ENCODE measurements at regions not wholly inside any gene's neighbourhood (a gene's known extent, or its start where the extent isn't known, plus 50 kb on each side); places are given as distances from the start of the nearest gene placed in this dataset.
"Not testable (repeated sequence)": the region's sequence is repeated elsewhere in the genome, so short reads cannot be mapped to it uniquely, and the experiment has no call there.

GRCh38 chrX:122248681-122249080 is 935.4 kb upstream of the GRIA3 start:
- FAIRE-seq (no peak), DNase-seq (ENCODE audit: insufficient read length, low spot score) (no peak)

GRCh38 chrX:122252454-122252853 is 931.6 kb upstream of the GRIA3 start:
- no peak for FAIRE-seq

GRCh38 chrX:122268353-122268752 is 915.7 kb upstream of the GRIA3 start:
- FAIRE-seq (no peak), DNase-seq (ENCODE audit: insufficient read length, low spot score) (no peak)

More at GRCh38 chrX:122252454-122252853, 931.6 kb upstream of the GRIA3 start:
- DNase-seq (ENCODE audit: insufficient read length, low spot score): no peak

- FAIRE-seq (no peak), DNase-seq (ENCODE audit: insufficient read length, low spot score) (no peak)
Measured at GRCh38 chrX:122269243-122269781, 914.8 kb upstream of the GRIA3 start.

- no peak for DNase-seq (ENCODE audit: insufficient read length, low spot score)
- no peak for FAIRE-seq
Measured at GRCh38 chrX:122270809-122271494, 913.1 kb upstream of the GRIA3 start.

- FAIRE-seq (no peak), DNase-seq (ENCODE audit: insufficient read length, low spot score) (no peak)
Measured at GRCh38 chrX:122272011-122272410, 912.1 kb upstream of the GRIA3 start.

- DNase-seq (ENCODE audit: insufficient read length, low spot score) (no peak), FAIRE-seq (no peak)
Measured at GRCh38 chrX:122279746-122280145, 904.3 kb upstream of the GRIA3 start.

GRCh38 chrX:122299822-122300221 is 884.3 kb upstream of the GRIA3 start:
- FAIRE-seq: not testable (repeated sequence)

GRCh38 chrX:122301491-122301890 is 882.6 kb upstream of the GRIA3 start:
- no peak for FAIRE-seq
- no peak for DNase-seq (ENCODE audit: insufficient read length, low spot score)

More at GRCh38 chrX:122299822-122300221, 884.3 kb upstream of the GRIA3 start:
- not testable (repeated sequence) for DNase-seq (ENCODE audit: insufficient read length, low spot score)

GRCh38 chrX:122303761-122304160 is 880.3 kb upstream of the GRIA3 start:
- no peak for FAIRE-seq

GRCh38 chrX:122344816-122345215 is 839.3 kb upstream of the GRIA3 start:
- DNase-seq (ENCODE audit: insufficient read length, low spot score): no peak
- no peak for FAIRE-seq

More at GRCh38 chrX:122303761-122304160, 880.3 kb upstream of the GRIA3 start:
- no peak for DNase-seq (ENCODE audit: insufficient read length, low spot score)

- FAIRE-seq (no peak), DNase-seq (ENCODE audit: insufficient read length, low spot score) (no peak)
Measured at GRCh38 chrX:122363112-122363795, 820.8 kb upstream of the GRIA3 start.

GRCh38 chrX:122375533-122375932 is 808.5 kb upstream of the GRIA3 start:
- not testable (repeated sequence) for FAIRE-seq; DNase-seq (ENCODE audit: insufficient read length, low spot score)

GRCh38 chrX:122389005-122389404 is 795.1 kb upstream of the GRIA3 start:
- DNase-seq (ENCODE audit: insufficient read length, low spot score) (no peak), FAIRE-seq (no peak)

GRCh38 chrX:122418758-122419157 is 765.3 kb upstream of the GRIA3 start:
- FAIRE-seq: no peak
- no peak for DNase-seq (ENCODE audit: insufficient read length, low spot score)

GRCh38 chrX:122421434-122422121 is 762.5 kb upstream of the GRIA3 start:
- no peak for DNase-seq (ENCODE audit: insufficient read length, low spot score)
- no peak for FAIRE-seq

- no peak for FAIRE-seq
- DNase-seq (ENCODE audit: insufficient read length, low spot score): no peak
Measured at GRCh38 chrX:122422547-122422946, 761.5 kb upstream of the GRIA3 start.

- no peak for DNase-seq (ENCODE audit: insufficient read length, low spot score)
- FAIRE-seq: no peak
Measured at GRCh38 chrX:122434942-122435341, 749.1 kb upstream of the GRIA3 start.

- no peak for DNase-seq (ENCODE audit: insufficient read length, low spot score)
- no peak for FAIRE-seq
Measured at GRCh38 chrX:122439831-122440230, 744.2 kb upstream of the GRIA3 start.

GRCh38 chrX:122440832-122441231 is 743.2 kb upstream of the GRIA3 start:
- no peak for DNase-seq (ENCODE audit: insufficient read length, low spot score)
- no peak for FAIRE-seq

GRCh38 chrX:122441451-122441850 is 742.6 kb upstream of the GRIA3 start:
- DNase-seq (ENCODE audit: insufficient read length, low spot score) (no peak), FAIRE-seq (no peak)

Measured in HTR-8/SVneo (cell line).